ENCODE measurements at regions not wholly inside any gene's neighbourhood (a gene's known extent, or its start where the extent isn't known, plus 50 kb on each side); places are given as distances from the start of the nearest gene placed in this dataset.

DNA sequence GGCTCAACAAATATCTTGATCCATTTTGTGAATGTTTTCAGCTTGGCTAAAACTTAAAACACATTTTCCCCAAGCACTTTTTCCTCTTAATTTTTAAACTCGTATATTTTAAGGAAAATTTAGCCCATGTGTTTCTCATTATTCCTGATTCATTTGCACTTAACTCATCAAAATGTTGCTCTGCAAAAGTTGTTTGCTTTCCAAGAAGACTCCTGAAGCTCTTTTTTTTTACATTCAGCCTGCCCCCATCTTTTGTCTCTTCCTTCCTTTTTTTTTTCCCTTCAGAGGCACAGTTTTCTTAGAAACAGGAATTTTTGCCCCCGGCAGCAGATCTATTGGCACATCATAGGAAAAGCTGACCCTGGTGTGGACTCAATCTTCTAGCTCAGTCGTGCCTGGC lies 155.0 kb upstream of the SALL1 start:
- TF ChIP-seq, protein P1, sequence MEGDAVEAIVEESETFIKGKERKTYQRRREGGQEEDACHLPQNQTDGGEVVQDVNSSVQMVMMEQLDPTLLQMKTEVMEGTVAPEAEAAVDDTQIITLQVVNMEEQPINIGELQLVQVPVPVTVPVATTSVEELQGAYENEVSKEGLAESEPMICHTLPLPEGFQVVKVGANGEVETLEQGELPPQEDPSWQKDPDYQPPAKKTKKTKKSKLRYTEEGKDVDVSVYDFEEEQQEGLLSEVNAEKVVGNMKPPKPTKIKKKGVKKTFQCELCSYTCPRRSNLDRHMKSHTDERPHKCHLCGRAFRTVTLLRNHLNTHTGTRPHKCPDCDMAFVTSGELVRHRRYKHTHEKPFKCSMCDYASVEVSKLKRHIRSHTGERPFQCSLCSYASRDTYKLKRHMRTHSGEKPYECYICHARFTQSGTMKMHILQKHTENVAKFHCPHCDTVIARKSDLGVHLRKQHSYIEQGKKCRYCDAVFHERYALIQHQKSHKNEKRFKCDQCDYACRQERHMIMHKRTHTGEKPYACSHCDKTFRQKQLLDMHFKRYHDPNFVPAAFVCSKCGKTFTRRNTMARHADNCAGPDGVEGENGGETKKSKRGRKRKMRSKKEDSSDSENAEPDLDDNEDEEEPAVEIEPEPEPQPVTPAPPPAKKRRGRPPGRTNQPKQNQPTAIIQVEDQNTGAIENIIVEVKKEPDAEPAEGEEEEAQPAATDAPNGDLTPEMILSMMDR (IDR thresholded peaks at IDR 0.05; ENCODE audit: low read depth, low read length, missing control alignments) = no peak
- peak; percentile 60 for DNase-seq (ENCODE audit: extremely low read depth, low read depth)
- H3K4me3 ChIP-seq (replicated peaks; ENCODE audit: low read depth, low read length) = no peak overlapping the region

DNA sequence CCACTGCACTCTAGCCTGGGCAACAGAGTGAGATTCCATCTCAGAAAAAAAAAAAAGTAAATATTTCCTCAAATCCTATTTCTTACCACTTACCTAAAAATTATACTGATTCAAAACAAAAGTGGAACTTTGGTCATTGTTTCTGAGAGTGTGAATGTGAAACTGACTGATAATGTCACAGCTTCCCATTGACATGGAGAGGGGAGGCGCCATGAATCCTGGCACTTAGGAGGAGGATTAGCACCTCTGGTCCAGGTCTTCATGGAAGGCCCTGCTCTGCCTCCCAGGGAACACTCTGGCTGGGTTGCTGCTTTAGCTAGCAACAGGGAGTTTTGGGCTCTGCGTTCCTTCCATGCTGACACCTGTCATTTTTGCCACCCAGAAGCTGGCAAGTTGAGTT lies 154.3 kb upstream of the SALL1 start:
- no peak for DNase-seq (ENCODE audit: extremely low read depth, low read depth)
- TF ChIP-seq, protein P1 (IDR thresholded peaks at IDR 0.05; ENCODE audit: low read depth, low read length, missing control alignments) = no peak

DNA sequence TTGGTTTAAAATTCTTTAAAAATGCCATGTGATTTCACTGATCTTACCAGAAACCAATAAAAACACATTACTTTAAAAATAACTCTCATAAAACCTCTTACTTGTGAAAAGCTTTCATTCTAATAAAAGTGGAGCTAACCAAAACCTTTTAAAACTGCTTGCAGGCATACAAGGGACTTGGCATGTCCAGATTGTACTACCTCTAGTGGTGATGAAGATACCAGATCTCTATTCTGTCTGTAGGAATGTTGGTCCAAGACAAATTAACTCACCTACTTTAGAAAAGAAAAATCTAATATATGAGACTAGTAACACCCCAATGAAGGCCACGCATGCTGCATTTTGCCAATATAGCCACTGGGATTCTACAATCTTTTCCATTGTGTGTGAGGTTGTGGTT lies 151.0 kb upstream of the SALL1 start:
- DNase-seq (ENCODE audit: extremely low read depth, low read depth) = no peak
- H3K4me3 ChIP-seq (replicated peaks; ENCODE audit: low read depth, low read length) = no peak overlapping the region
- TF ChIP-seq, protein P1 (IDR thresholded peaks at IDR 0.05; ENCODE audit: low read depth, low read length, missing control alignments) = no peak

More for the DNA sequence above, 154.3 kb upstream of the SALL1 start:
- no peak overlapping the region for H3K4me3 ChIP-seq (replicated peaks; ENCODE audit: low read depth, low read length)

DNA sequence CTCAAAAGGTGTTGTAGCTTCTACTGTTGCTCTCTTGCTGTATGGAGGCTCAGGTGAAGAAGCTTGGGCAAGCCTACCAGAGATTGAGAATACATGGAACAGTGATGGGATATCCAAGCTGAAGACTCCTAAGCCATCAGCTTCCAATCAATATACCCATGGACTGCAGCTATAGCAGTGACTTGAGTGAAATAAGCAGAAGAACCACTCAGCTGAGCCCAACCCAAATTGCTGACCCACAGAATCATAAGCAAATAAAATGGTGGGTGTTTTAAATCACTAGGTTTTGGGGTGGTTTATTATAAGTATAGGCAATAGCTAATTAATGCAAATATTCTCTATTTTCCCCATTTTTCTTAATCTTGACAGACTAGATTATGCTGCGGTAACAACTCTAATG lies 147.7 kb upstream of the SALL1 start:
- H3K4me3 ChIP-seq (replicated peaks; ENCODE audit: low read depth, low read length) = no peak overlapping the region
- TF ChIP-seq, protein P1 (IDR thresholded peaks at IDR 0.05; ENCODE audit: low read depth, low read length, missing control alignments) = no peak
- DNase-seq (ENCODE audit: extremely low read depth, low read depth) = no peak

DNA sequence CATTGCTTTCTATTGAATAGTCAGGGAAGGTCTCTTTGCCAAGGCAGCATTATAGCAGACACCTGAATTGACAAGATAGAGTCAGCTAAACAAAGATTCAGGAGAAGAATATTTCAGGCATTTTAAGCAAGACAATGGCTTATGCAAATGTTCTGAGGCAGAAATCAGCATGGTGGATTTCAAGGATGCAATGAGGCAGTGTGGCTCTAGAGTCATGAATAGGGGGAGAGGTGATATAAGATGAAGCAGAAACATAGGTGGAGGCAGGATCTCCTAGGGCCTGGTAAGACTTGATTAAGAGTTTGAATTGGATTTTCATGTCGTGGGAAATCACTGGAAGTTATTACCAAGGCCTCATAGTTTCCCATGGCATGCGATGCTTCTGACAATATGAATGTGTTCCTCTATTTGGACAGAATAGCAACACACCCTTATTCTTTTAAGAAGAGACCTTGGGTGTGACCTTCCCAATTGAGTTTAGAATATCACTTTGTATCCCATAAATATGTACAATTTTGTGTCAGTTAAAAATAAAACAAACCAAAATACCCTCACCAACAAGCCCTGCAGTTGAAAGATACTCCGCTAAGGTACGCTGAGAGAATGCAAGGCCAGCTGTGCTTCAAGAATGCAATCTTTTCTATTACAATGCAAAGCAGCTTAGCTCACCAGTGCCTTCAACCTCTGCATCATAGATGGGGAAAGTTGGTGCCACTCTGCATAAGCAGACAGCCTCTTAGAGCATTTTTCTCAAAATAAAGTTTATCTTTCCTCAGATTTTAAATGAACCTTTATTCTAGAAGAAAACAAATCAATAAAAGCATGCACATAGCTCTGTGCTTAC lies 139.6 kb upstream of the SALL1 start:
- TF ChIP-seq, protein P1 (IDR thresholded peaks at IDR 0.05; ENCODE audit: low read depth, low read length, missing control alignments) = no peak
- no peak overlapping the region for H3K4me3 ChIP-seq (replicated peaks; ENCODE audit: low read depth, low read length)
- no peak for DNase-seq (ENCODE audit: extremely low read depth, low read depth)

DNA sequence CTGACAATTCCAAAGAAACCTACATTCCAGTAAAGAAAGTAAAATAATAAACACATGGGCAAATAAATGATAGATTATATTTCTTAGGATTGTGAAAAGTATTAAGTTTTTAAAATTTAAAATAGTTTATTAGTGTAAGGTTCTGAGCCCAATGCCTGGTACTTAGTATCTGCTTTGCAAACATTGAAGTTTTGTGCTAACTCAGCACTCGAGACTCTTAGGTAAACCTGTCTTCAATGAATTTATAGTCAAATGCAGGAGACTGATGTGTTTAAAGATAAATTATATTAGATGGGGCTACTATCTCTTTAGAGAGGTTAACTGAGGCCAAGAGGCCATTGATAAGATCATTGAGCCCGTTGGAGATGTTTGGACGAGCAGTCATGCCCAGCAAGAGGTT lies 138.3 kb upstream of the SALL1 start:
- no peak for DNase-seq (ENCODE audit: extremely low read depth, low read depth)
- H3K4me3 ChIP-seq (replicated peaks; ENCODE audit: low read depth, low read length) = no peak overlapping the region
- TF ChIP-seq, protein P1 (IDR thresholded peaks at IDR 0.05; ENCODE audit: low read depth, low read length, missing control alignments) = no peak

Measured in HFF-Myc (cell line).